ENCODE measurements at regions not wholly inside any gene's neighbourhood (a gene's known extent, or its start where the extent isn't known, plus 50 kb on each side); places are given as distances from the start of the nearest gene placed in this dataset.

GRCh38 chr11:92656783-92657182 is 312.7 kb upstream of the MTNR1B start:
- Histone ChIP-seq H3K27ac (no peak overlapping the region), H3K4me1 (ENCODE audit: control insufficient read depth in 1 of 2, low read depth in 2 of 2) (no peaks in the 10 kb centered on the region), H3K36me3 (no peaks in the 10 kb centered on the region), H3K27me3 (replicated peaks; ENCODE audit: insufficient read depth) (no peaks in the 10 kb centered on the region), H3K9me3 (no peaks in the 10 kb centered on the region), H3K4me3 (no peak overlapping the region)
- TF ChIP-seq CTCF (IDR thresholded peaks at IDR 0.05), result no peak
- no peak for ATAC-seq (ENCODE audit: insufficient number of reproducible peaks, low FRiP score, low read depth)
- no peak for DNase-seq (ENCODE audit: low spot score)

- no peaks in the 10 kb centered on the region for H3K4me1 ChIP-seq (ENCODE audit: control insufficient read depth in 1 of 2, low read depth in 2 of 2)
- no peak overlapping the region for H3K4me3 ChIP-seq
- no peaks in the 10 kb centered on the region for H3K27me3 ChIP-seq (replicated peaks; ENCODE audit: insufficient read depth)
- no peak for TF ChIP-seq CTCF (IDR thresholded peaks at IDR 0.05)
- no peak for DNase-seq (ENCODE audit: low spot score)
- H3K36me3 ChIP-seq, result no peaks in the 10 kb centered on the region
- no peaks in the 10 kb centered on the region for H3K9me3 ChIP-seq
- ATAC-seq (ENCODE audit: insufficient number of reproducible peaks, low FRiP score, low read depth), result no peak
- H3K27ac ChIP-seq, result no peak overlapping the region
These were observed 312.2 kb upstream of the MTNR1B start for GRCh38 chr11:92657226-92657625.

GRCh38 chr11:92658733-92659132 is 310.7 kb upstream of the MTNR1B start:
- Histone ChIP-seq H3K4me3 (no peak overlapping the region), H3K4me1 (ENCODE audit: control insufficient read depth in 1 of 2, low read depth in 2 of 2) (no peaks in the 10 kb centered on the region), H3K27me3 (replicated peaks; ENCODE audit: insufficient read depth) (no peaks in the 10 kb centered on the region), H3K36me3 (no peaks in the 10 kb centered on the region), H3K9me3 (no peaks in the 10 kb centered on the region), H3K27ac (no peak overlapping the region)
- DNase-seq (ENCODE audit: low spot score) (no peak), ATAC-seq (ENCODE audit: insufficient number of reproducible peaks, low FRiP score, low read depth) (no peak)
- no peak for TF ChIP-seq CTCF (IDR thresholded peaks at IDR 0.05)

GRCh38 chr11:92659793-92660192 is 309.7 kb upstream of the MTNR1B start:
- no peaks in the 10 kb centered on the region for H3K9me3 ChIP-seq
- no peaks in the 10 kb centered on the region for H3K36me3 ChIP-seq
- TF ChIP-seq CTCF (IDR thresholded peaks at IDR 0.05), result no peak
- no peaks in the 10 kb centered on the region for H3K27me3 ChIP-seq (replicated peaks; ENCODE audit: insufficient read depth)
- H3K4me1 ChIP-seq (ENCODE audit: control insufficient read depth in 1 of 2, low read depth in 2 of 2), result no peaks in the 10 kb centered on the region
- ATAC-seq (ENCODE audit: insufficient number of reproducible peaks, low FRiP score, low read depth), result no peak
- H3K4me3 ChIP-seq, result no peak overlapping the region
- no peak overlapping the region for H3K27ac ChIP-seq
- DNase-seq (ENCODE audit: low spot score), result no peak

- Histone ChIP-seq H3K4me3 (no peak overlapping the region), H3K4me1 (ENCODE audit: control insufficient read depth in 1 of 2, low read depth in 2 of 2) (no peaks in the 10 kb centered on the region), H3K9me3 (no peaks in the 10 kb centered on the region), H3K27me3 (replicated peaks; ENCODE audit: insufficient read depth) (no peaks in the 10 kb centered on the region), H3K27ac (no peak overlapping the region), H3K36me3 (no peaks in the 10 kb centered on the region)
- DNase-seq (ENCODE audit: low spot score), result no peak
- no peak for ATAC-seq (ENCODE audit: insufficient number of reproducible peaks, low FRiP score, low read depth)
- TF ChIP-seq CTCF (IDR thresholded peaks at IDR 0.05), result no peak
These were observed 306.7 kb upstream of the MTNR1B start for GRCh38 chr11:92662601-92663360.

Data from thoracic aorta (tissue), 2 donors.